Fibroblast of villous mesenchyme (primary cell): ENCODE measurements at regions not wholly inside any gene's neighbourhood (a gene's known extent, or its start where the extent isn't known, plus 50 kb on each side); places are given as distances from the start of the nearest gene placed in this dataset.
"Not testable (repeated sequence)": the region's sequence is repeated elsewhere in the genome, so short reads cannot be mapped to it uniquely, and the experiment has no call there.

Experiments
- DNase-seq: peaks from one replicate; pipeline ENCODE4 v3.0.0-alpha.2; 2010; ENCODE audit warnings: low read depth
- H3K4me3 ChIP-seq: 2 replicates; pipeline ENCODE4 v1.5.1; 2011; ENCODE audit warnings: low read depth, mild to moderate bottlenecking, low read length
- TF ChIP-seq, protein P1 (sequence below): IDR thresholded peaks from 2 replicates; pipeline ENCODE4 v1.5.1; 2012; ENCODE audit warnings: low read depth, mild to moderate bottlenecking, low read length; ENCODE audit not compliant: insufficient read depth

DNA sequence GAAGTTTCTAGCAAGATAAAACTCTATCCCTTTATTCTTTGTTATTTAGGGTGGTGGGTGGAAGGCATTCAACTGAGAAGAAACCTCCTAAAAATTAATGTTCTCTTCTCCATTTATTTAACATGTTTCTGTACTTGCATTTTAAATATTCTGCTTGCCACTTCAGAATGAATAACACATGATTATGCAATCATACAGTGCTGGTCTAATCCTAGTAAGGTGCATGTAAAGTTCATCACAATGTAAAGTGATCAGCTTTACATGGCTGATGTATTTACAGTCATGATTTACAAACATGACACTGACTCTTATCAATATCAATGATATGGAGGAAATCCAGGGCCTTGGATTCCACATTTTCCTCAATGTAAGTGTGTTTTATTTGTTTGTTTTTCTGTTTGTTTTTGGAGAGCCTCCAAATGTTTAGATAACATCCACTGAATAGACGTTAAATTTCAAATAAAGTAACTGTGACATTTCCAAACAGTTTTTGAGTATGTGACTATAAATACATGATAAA, 342.1 kb upstream of the CTSO start:
- no peak overlapping the region for H3K4me3 ChIP-seq
- TF ChIP-seq, protein P1, sequence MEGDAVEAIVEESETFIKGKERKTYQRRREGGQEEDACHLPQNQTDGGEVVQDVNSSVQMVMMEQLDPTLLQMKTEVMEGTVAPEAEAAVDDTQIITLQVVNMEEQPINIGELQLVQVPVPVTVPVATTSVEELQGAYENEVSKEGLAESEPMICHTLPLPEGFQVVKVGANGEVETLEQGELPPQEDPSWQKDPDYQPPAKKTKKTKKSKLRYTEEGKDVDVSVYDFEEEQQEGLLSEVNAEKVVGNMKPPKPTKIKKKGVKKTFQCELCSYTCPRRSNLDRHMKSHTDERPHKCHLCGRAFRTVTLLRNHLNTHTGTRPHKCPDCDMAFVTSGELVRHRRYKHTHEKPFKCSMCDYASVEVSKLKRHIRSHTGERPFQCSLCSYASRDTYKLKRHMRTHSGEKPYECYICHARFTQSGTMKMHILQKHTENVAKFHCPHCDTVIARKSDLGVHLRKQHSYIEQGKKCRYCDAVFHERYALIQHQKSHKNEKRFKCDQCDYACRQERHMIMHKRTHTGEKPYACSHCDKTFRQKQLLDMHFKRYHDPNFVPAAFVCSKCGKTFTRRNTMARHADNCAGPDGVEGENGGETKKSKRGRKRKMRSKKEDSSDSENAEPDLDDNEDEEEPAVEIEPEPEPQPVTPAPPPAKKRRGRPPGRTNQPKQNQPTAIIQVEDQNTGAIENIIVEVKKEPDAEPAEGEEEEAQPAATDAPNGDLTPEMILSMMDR = no peak
- DNase-seq = peak; percentile 15

DNA sequence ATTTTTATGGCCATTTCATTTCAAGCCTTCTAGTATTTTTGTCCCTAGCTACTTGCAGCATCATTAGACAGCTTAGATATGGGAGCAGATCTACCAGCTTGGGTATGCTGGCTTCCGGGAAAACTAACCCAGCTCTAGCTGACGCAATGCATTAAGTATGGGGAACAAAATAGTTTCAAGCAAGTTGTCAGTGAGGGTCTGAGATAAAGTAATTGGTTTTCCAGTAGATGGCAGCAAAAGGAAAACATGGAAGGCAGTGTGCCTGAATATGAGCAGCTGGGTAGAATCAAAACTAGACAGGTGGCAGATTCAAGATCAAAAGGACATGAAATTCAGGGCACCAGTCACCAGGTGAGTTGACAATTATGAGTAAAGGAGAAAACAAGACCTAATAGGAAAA, 340.9 kb upstream of the CTSO start:
- TF ChIP-seq, protein P1 = peak; percentile 49
- DNase-seq = peak; percentile 82
- no peak overlapping the region for H3K4me3 ChIP-seq

DNA sequence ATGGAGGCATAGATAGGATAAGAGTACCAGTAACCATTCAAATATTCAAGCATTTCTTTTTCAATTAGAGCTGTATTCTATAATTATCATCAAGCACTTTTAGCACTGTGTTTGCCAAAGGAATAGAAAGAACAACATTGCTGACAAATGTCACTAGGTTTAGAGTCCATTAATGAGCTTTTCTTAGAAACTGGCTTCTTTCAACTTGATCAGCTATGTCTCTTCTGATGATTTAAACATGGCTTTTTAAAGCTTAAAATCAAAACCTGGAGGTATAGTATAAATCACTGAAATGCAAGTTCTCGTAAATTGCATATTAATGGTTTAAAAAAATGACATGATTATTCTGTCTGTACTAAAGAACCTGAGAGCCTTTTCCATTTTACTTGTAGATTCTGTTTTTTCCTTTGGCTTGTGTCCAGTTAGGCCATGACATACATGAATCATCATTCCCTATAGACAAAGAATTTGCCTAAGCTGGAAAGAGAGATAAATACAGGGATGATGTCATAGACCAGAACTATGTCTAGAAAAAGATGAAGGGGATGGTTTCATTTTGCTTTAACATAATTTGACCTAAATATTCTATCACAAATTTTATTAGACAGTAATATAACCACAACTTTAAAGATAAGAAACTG, 340.1 kb upstream of the CTSO start:
- TF ChIP-seq, protein P1 = no peak
- DNase-seq = peak; percentile 82
- no peak overlapping the region for H3K4me3 ChIP-seq

DNA sequence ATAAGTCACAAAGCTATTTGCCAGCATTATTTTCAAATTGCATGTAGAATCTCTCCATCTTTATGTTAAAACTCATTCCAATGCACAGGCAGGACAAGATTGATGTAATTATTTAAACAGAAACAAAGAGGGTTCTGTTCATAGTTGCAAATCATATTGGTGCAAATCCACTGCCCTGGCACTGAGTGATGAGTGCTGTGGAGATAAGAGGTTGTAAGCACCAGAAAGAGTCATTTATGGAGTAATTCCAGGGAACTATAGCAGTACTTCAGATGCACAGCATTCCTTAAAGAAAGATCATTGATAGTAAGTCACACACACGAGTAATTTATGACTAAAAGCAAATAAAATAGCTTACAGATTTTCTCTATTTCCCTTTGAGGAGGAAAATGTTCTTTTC, 337.7 kb upstream of the CTSO start:
- H3K4me3 ChIP-seq = no peak overlapping the region
- TF ChIP-seq, protein P1 = no peak
- DNase-seq = peak; percentile 34

DNA sequence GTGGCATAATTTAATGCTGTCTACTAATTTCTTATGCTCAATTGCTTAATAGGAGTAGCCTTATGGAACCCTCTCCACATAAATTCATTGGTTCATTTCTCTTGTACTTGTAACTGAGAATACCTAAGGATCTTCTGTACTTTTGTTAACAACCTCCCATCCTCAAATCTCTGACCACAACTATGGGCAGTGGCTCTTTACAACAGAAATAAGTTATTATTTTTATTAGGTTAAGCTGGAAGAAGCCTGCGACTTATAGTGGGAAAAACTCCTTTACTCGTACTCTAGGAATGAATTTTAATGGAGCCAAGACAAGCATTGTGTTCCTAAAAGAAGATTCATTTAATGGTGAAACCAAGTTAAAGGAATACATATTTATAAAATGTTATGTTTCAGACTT, 337.1 kb upstream of the CTSO start:
- H3K4me3 ChIP-seq = no peak overlapping the region
- DNase-seq = peak; percentile 47
- TF ChIP-seq, protein P1 = no peak

DNA sequence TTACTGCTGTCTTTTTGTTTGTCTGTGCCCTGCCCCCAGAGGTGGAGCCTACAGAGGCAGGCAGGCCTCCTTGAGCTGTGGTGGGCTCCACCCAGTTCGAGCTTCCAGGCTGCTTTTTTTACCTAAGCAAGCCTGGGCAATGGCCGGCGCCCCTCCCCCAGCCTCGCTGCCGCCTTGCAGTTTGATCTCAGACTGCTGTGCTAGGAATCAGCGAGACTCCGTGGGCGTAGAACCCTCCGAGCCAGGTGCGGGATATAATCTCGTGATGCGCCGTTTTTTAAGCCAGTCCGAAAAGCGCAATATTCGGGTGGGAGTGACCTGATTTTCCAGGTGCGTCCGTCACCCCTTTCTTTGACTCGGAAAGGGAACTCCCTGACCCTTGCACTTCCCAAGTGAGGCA, 336.4 kb upstream of the CTSO start:
- not testable (repeated sequence) for DNase-seq, H3K4me3 ChIP-seq

DNA sequence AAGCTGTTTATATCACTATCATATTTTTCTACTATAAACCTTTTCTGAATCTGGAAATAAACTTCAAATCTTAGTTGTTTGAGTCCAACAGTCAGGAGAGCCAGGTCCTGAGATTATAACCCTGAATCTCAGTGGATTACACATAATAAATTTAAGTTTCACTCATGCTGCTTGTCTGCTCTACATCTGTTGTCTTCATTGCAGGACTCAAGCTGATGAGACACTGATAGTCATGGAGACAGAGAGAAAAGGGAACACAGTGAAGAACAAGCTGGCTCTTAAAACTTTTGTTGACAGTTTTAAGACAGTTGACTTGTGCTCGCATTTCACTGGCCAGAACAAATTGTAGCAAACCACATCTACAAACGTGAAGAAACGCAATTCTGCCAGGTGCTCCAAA, 327.0 kb upstream of the CTSO start:
- DNase-seq = no peak
- H3K4me3 ChIP-seq = no peak overlapping the region
- TF ChIP-seq, protein P1 = no peak
